Hematopoietic multipotent progenitor cell treated with erythropoietin and hydrocortisone succinate and interleukin-3 and kit ligand, for 8 days (in vitro differentiated cells): ENCODE measurements at regions not wholly inside any gene's neighbourhood (a gene's known extent, or its start where the extent isn't known, plus 50 kb on each side); places are given as distances from the start of the nearest gene placed in this dataset.
"Not testable (repeated sequence)": the region's sequence is repeated elsewhere in the genome, so short reads cannot be mapped to it uniquely, and the experiment has no call there.

ENCODE experiments used
- DNase-seq: peaks from one replicate; pipeline ENCODE4 v3.0.0-alpha.2; 2015

DNA sequence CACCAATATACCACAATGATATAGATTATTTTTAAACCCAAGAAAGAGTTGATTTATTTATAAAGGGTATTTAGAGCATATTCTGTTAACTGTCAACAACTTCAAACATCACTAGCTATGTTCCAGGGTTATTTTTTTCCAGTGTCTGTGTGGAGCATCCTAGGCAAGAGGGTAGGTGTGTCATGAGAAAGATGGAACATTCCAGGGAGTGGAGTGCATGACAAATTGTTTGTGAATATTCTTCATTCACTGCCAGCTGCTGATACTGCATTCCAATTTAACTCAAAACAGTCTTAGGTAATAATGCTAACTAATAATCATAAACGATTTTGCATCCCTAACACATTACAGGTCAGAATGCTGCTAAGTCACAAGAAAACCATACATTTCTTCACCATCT lies 148.7 kb upstream of the RASGEF1B start:
- DNase-seq = no peak

DNA sequence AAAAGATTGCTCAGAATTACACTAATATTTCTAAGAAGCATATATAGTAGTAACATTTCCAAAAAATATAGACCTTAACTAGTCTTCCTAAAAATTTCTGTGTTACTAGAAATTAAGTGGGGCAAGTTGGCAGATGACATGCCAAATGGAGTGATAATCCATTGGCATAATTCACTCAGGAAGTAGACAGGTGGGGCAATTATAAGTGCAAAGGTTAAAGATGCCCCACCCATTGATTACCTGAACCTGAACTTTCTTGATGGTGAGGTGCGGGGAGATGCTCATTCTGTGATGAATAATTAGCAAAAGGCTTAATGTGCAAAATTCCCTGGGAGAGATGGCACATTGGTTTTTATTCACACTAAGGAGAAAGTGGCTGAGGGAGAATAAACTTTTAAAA lies 145.8 kb upstream of the RASGEF1B start:
- no peak for DNase-seq

DNA sequence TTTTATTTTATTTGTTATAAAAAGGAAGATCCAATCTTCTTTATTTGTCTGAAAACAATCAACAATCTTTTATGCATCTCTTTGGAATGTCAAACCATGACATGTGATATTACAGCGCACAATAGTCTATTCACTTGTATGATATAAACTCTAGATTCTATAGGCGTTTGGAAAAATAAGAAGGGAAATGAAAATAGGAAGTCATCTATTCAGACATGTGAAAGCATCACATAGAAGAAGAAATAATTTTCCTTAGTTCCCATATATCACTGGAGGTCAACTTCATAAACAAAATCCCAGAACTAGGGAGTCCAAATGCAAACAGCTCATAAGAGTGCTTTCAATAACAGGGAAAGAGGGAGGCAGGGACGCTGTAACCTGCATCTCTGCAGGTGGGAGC lies 139.5 kb upstream of the RASGEF1B start:
- DNase-seq = no peak

DNA sequence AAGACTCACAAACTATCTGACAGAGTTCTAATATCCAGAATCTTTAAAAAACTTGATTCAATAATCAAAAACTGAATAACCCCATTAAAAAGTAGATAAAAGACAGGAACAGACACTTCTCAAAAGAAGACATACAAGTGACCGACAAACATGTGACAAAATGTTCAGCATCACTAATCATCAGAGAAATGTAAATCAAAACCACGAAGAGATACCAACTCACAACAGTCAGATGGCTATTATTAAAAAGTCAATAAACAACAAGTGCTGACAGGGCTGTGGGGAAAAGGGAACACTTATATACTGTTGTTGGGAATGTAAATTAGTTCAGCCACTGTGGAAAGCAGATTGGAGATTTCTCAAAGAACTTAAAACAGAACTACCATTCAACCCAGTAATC lies 138.1 kb upstream of the RASGEF1B start:
- DNase-seq = no peak

DNA sequence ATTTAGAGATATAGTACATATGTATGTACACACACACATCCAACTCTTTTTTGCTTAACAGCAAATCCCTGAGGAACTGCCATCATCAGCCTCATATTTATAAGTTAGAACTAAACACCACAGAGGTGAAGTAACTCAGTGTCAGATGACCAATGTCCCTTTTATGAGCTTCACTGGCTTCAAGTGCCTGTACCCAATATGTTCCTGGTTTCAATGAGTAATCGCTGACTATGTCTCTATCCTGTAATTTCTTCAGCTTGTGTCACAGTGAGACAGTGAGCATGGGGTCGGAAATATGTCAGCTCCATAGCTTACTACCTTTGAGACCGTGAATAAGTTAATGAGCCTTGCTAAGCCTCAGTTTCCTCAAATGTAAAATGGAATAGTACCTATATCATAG lies 136.2 kb upstream of the RASGEF1B start:
- DNase-seq = no peak

DNA sequence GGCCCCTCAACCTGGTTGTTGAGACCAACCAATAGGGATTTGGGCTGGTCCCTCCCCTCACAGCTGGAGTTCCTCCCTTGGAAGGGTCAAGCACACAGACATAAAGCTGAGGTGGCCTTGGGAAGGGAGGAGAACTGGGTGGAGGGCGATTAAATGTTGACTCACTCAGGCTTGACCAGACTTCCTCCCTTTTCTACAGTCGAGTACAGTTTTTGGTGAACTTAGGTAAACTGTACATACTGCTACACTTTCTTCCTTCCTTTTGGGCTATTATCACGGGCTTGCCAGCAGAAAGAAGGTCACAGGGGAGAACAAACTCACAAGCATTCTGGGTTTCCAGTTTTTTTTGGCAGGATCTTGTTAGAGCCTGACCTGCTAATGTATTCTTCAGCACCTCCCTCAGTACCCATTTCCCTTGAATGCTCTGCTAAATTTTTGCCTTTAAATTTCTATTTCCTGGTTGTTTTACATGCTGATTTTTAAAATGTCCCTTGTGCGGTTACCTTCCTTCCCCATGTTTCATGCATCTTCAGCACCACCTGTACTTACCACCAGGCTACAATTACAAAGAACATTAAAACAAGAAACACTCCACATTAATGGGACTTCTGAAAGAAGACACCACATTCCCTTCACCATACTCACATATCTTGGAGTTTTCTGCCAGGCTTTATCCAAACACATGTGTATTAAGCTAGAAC lies 135.2 kb upstream of the RASGEF1B start:
- no peak for DNase-seq

DNA sequence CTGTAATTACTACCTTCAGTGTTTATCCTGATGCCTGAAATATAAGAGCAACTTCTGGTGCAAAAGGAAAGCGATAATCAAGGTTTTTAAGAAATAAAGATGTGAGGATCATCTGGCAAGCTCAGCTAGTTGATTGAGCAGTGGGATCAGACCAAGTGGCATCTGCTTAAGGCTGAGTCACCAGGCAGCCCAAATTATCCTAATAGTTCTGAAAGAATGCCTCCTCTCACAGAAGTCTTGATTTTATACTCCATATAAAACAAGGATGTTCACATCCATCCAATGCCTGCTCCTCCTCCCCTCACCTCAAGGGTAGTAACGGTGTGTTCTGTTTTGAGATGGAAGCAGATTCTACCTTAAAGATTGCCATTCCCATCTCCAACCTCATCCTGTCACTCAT lies 134.5 kb upstream of the RASGEF1B start:
- DNase-seq = no peak

DNA sequence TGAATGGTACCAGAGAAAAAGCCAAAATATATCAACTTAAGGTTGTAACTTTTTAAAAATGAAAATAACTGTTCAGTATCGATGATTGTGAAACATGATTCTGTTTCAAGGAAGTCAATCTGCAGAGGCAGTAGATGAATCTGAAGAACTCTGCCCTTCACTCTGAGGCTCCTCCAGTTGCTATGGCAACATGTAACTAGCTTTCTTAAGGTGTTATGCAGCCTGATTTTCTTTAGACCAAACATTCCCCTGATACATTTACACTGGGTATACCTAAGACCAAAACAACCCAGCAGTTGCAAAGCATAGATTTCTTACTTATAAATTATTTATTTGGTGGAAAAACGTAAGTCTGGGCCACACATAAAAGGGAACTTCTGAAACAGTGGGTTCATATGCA lies 133.6 kb upstream of the RASGEF1B start:
- DNase-seq = no peak

DNA sequence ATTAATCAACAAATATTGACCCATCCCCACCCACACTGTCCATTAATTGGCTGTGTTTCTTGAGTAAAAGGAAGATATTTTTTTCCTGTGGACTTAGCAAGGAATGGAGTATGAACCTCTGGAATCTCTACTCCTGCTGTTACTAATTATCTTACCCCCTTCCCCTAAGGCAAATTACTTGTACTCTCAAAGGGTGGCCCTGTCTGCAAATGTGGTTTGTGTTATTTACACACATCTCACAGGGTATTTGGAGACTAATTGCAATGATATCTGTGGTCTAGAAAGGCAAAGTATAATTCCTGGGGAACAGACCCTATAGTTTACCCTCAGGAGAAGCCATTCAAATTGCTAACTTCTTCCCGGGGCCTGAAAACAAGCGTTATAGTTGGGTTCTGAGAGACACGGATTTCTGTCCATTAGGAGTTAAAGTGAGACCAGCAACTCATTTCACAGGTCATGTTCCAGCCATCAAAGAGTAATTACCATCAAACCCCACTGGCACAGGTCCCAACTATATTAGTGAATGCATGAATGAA lies 133.0 kb upstream of the RASGEF1B start:
- no peak for DNase-seq

DNA sequence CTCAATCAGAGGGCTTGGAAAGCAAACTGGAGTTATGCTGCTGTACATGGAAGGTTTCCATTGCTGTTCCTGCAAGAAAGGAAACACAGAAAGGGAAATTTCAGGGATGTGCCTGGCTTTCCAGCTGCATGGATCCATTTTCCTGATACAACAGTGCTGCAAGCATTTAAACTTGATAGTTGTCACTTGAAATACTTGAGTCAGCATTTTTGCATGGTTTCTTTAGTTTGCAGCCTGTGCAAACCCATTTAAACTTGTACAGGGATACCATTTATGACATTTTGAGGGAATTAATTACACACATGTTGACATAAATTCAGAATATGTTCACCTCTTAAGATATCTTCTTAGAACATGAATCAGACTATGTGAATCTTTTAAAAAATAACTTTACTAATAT lies 131.1 kb upstream of the RASGEF1B start:
- no peak for DNase-seq

DNA sequence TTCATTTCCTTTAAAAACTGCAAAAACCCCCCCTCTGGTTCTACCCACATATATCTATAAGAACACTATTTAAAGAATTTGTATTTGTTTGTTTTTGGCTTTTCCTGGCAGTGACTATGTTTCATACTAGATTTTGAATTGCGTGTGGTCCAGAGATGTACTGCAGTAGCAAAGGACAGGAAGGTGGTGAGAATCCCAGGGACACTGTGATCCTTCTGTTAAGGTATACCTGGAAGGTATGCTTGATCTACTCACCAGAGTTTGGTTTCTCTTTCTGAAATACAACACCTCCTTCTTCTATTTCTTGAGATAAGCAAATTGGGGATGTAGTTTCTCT lies 129.6 kb upstream of the RASGEF1B start:
- no peak for DNase-seq

DNA sequence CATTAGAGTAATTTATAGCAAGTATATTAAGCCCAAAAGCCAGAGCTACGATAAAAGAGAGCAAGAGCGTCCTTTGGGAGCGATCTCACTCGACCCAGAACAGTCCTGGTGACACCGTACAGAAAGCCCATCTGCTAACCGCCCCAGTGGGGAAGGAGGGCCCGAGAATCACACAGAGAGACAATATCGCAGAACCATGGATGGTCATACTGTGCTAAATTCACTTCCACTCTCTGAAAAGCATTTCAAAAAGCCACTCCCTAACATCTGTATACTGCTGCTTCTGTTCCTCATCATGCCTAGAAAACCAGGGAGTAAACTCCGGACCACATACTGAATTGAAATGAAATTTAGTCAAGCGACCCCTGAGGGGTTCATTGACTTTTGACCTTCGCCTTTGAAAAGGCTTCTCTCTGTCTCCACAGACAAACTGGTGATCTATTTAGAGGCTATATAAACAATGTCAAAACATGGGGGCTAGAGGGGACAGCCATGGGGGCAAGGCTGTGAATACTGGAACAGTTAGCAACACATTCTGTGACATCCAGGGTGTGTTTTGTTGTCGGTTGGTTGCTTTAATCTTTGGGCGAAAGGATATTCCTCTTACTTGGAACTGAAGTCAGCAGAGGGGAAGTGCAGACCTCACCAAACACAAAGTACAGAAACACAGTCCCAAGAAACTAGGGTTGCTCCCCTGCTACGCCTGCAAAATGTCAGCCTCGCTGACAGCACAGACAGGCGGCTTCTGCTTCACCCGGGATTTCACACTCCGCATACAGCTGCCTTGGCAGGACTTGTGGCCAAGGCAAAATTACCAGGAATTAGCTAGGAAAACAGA lies 129.0 kb upstream of the RASGEF1B start:
- no peak for DNase-seq

DNA sequence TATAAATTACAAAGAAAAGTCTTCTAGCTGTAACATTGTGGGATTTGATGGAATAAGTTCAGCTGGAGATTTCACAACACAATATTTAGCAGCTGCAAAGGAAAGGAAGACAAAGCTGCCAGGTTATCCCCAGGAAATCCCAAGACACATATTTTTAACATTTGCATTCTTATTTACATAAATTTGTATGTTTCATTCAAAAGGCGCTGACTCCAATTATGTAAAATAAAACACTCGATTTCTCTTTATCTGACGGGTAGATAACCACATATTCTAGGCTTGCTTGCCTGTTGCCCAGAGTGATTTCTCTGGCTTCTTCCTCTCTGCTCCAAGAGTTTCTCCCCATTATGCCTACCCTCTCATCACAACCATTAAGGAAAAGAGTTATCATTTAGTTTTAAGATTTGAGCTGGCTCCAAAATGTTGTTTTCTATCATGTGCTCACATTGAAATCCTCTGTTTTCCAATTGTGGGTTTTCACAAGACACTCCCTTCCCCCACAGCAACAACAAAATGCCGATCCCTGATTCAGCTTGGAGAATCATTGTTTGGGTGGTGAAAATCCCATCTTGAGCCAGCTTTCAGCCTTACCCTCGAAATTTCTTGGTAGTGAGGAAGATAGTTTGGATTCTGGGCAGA lies 128.2 kb upstream of the RASGEF1B start:
- DNase-seq = no peak

DNA sequence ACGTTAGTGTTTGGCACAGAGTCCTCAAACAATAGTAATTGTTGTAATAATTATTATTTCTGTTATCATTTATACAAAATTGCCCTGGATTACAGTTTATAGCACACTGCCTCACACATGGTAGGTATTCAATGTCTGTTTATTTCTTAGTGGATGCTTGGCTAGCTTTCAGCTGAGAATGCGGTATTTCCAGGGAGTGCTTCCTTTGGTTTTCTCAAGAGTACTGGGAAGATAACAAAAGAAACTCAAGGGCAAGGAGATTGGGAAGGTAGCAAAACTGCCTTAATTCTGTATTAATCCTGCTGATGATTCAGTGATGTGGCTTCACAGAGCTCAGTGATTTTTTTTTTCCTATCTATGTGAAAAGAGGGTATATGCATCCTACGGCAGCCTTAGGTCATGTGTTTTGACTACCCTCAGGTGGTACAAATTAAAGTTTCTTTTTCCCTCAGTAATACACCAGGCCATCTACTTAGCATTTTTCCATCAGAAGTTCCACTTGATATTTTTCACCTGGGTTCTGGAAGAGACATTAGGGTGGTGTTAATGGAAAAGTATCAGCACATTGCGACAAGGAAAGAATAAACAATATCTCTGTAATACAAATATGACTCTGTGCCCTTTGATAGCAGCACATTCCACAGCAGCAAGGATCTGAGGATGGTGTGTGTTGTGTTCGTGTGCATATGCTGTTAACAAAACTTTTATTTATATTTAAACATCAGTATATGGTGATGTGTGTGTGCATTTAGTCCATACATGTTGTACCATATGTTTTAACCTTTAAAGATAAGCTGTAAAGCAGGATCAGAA lies 124.3 kb upstream of the RASGEF1B start:
- DNase-seq = no peak

DNA sequence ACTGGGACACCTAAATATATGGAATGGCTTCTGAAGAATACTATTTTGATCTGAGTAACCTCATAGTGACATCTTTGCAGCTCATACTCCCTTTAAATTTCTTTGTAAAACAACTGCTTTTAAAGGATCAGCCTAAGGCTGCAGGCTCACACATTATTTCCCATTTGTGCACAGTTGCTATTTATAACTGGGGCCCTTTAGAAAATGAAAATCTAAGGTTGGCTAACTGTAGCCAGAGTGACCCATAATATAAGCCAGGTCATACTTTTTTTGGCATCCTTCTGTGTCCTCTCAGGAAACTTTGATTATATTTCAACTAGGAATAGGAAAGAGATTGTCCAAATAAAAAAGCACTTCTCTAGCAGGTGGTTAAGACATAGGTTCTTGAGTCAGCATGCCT lies 123.6 kb upstream of the RASGEF1B start:
- no peak for DNase-seq

DNA sequence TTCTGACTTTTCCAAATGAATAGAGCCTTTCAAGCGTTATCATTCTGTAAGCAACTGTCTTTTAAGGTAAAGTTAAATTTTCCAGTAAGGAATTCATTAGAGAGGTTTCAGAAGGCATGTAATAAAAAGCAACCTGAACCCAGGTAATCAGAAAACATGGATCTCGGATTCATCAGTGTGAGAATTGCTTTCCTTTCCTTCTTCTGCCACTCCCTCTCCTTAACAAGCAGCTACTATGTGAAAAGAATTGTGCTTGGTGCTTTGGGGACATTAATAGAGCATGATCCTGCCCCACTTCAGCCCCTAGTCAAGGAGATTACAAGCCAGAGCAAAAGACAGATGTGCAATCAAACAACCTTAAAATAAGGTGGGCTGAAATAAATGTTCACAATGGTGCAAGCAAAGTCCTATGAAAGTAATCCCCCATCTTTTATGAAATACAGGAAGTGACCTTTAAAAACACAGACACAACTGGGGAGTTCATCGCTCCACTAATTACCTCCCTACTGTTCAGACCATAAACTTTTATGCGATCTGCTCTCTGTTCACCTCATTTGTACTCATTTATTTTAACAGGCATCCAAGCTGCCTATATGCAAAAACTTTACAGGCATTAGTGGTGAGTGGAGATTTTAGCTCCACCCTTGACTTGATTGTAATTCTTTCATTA lies 122.9 kb upstream of the RASGEF1B start:
- no peak for DNase-seq

DNA sequence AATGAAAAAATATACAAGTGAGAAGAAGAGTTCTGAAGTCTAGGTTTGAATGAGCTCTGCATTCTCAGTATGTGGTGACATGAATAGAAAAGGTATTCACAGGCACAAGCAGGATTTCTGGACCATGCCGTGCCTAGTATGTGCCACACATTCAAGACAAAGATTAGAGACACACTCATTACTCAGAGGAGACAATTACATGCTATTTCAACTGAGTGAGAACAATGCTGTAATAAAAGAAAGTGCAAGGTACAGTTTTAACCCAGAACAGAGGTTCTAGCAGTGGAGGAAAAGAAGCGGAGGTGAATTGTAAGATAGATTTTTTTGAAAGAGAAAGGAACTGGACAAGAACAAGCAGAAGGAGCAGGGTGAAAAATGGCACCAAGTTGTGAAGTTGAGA lies 121.0 kb upstream of the RASGEF1B start:
- DNase-seq = no peak

DNA sequence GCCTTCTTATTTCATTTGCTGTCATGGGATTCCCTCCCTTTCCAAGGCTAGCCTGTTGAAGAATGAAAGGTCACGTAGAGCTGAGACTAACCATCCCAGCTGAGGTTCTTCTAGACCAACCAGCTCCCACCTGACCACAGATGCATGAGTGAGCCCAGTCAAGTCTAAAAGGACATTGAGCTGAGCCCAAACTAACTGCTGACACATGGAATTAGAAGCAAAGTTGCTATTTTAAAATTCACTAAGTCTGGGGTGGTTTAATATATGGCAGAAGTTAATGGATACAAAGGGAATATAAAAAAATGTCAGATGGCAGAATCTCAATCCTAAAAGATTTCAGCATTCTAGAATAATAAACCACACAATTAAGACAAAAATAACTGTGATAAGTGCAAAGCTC lies 118.9 kb upstream of the RASGEF1B start:
- no peak for DNase-seq

DNA sequence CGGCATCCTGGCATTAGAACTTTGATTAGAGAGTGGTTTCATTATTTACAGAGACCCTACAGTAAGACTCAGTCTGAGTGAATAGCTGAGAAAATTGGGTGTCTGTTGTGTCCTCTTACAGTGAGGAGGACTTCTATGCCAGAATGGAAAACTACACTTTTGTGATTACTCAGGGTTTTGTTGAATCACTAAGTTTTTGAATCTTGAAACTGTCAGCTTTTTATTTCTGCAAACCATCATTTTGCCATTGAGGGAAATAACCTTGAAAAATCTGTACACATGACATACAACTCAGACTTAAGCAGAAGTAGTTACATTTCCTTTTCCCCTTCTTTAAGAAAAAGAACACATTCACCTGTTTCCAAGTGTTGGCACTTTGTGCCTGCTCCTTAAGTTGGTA lies 117.6 kb upstream of the RASGEF1B start:
- no peak for DNase-seq

DNA sequence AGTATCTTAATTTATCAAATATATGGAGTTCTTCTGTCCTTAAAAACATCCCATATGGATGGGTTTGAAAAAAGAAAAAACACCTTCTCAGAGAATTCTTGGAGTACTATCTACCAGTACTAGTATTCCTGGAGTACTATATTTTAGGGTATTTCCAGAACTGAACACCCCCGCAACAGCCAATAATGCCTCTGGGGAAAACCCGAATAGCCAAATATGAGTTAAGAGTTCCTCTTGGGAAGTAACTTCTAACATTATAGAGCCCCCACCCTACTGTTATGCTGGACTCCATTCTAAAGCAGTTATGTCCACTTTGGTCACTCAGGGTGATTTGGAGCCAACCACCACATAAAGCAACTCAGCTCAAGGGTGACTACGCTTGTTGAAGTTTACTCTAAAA lies 115.0 kb upstream of the RASGEF1B start:
- no peak for DNase-seq

DNA sequence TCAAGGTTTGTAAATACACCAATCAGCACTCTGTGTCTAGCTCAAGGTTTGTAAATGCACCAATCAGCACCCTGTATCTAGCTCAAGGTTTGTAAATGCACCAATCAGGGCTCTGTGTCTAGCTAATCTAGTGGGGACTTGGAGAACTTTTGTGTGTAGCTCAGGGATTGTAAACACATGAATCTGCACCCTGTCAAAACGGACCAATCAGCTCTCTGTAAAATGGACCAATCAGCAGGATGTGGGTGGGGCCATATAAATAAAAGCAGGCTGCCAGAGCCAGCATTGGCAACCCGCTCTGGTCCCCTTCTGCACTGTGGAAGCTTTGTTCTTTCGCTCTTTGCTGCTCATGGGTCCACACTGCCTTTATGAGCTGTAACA lies 109.3 kb upstream of the RASGEF1B start:
- not testable (repeated sequence) for DNase-seq

DNA sequence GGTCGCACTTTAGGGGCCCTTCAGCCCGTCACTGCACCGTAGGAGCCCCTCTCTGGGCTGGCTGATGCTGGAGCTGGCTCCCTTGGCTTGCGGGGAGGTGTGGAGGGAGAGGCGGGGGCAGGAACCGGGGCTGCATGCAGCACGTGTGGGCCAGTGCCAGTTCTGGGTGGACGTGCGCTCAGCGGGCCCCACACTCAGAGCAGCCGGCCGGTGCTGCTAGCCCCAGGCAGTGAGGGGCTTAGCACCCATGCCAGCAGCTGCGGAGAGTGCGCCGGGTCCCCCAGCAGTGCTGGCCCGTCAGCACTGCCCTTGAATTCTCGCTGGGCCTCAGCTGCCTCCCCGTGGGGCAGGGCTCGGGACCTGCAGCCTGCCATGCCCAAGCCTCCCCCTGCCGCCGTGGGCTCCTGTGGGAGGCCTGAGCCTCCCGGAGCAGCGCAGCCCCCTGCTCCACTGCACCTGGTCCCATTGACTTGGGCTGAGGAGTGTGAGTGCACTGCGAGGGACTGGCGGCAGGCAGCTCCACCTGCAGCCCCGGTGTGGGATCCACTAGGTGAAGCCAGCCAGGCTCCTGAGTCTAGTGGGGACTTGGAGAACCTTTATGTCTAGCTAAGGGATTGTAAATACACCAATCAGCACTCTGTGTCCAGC lies 108.8 kb upstream of the RASGEF1B start:
- DNase-seq = no peak
